Panc1 (cell line): ENCODE measurements at regions not wholly inside any gene's neighbourhood (a gene's known extent, or its start where the extent isn't known, plus 50 kb on each side); places are given as distances from the start of the nearest gene placed in this dataset.

Experiments used
- ATAC-seq: fragments of 200-7000 bp; cut with Tn5 transposase; 2 replicates; pipeline ENCODE4 v1.9.1; 2020; ENCODE audit warnings: mild to moderate bottlenecking, moderate library complexity
- BruUV-seq: library from RNA; stranded (reverse); fragments of 400-500 nt; replicated peaks from 2 replicates; lab custom pipeline; 2021; lab: Mats Ljungman, UMichigan
- CTCF ChIA-PET: fragments of 300-600 bp; sonication (Branson Sonifier 250); formaldehyde crosslinking; loops from one replicate; lab custom pipeline; 2022; ENCODE audit warnings: antibody characterized with exemption; lab: Charles Lee
- POLR2A ChIA-PET: fragments of 300-600 bp; sonication (Branson Sonifier 250); formaldehyde crosslinking; loops from one replicate; lab custom pipeline; 2022; ENCODE audit warnings: antibody characterized with exemption; lab: Charles Lee
- DNase-seq: peaks from one replicate; pipeline ENCODE4 v3.0.0-alpha.2; 2010; ENCODE audit warnings: low read depth, low spot score
- H3K27ac ChIP-seq: 2 replicates; pipeline ENCODE4 v1.5.1; 2011; ENCODE audit warnings: mild to moderate bottlenecking, low read length, inconsistent platforms
- H3K27me3 ChIP-seq: fragments of 200-500 bp; sonication (Bioruptor generic); 2 replicates; pipeline ENCODE4 v1.6.0; 2014; ENCODE audit warnings: low read length, inconsistent platforms; ENCODE audit not compliant: control insufficient read depth, insufficient read depth
- H3K36me3 ChIP-seq: fragments of 200-500 bp; sonication (Bioruptor generic); 2 replicates; pipeline ENCODE4 v1.5.1; 2014; ENCODE audit warnings: inconsistent platforms, mild to moderate bottlenecking, low read length, moderate library complexity; ENCODE audit not compliant: control insufficient read depth, insufficient read depth
- H3K4me1 ChIP-seq: 2 replicates; pipeline ENCODE4 v1.5.1; 2011; ENCODE audit warnings: inconsistent platforms, mild to moderate bottlenecking, low read length, moderate library complexity; ENCODE audit not compliant: control insufficient read depth, insufficient read depth
- H3K4me3 ChIP-seq, 2 experiments: 2 replicates each; pipeline ENCODE4 v1.5.1; 2011 to 2012; ENCODE audit warnings: low read depth in 2 of 2, low read length in 2 of 2, mild to moderate bottlenecking in 2 of 2, inconsistent platforms in 1 of 2, moderate library complexity in 1 of 2
- H3K9me3 ChIP-seq: fragments of 200-500 bp; sonication (Bioruptor generic); 2 replicates; pipeline ENCODE4 v1.5.1; 2014; ENCODE audit warnings: low read depth, mild to moderate bottlenecking, inconsistent platforms, low read length, moderate library complexity; ENCODE audit not compliant: control insufficient read depth, insufficient read depth
- CTCF ChIP-seq: fragments of 450-650 bp; IDR thresholded peaks from 2 replicates; pipeline ENCODE4 v1.5.1; 2017; ENCODE audit warnings: mild to moderate bottlenecking
- POLR2AphosphoS5 ChIP-seq: IDR thresholded peaks from 2 replicates; pipeline ENCODE4 v1.6.1; 2012; ENCODE audit warnings: mild to moderate bottlenecking, low read depth, low read length, moderate library complexity
- REST ChIP-seq, 2 experiments: IDR thresholded peaks; 2 replicates each; pipeline ENCODE4 v1.6.1; 2011 to 2012; ENCODE audit warnings: low read depth in 2 of 2, control low read depth in 1 of 2, low read length in 1 of 2, mild to moderate bottlenecking in 1 of 2, moderate library complexity in 1 of 2; ENCODE audit not compliant: insufficient read depth in 1 of 2
- SIN3A ChIP-seq: IDR thresholded peaks from 2 replicates; pipeline ENCODE4 v1.6.1; 2012; ENCODE audit warnings: low read depth, mild to moderate bottlenecking, low read length, moderate library complexity, borderline replicate concordance; ENCODE audit not compliant: insufficient read depth
- TCF7L2 ChIP-seq: IDR thresholded peaks from 2 replicates; pipeline ENCODE4 v1.6.1; 2011; ENCODE audit warnings: mild to moderate bottlenecking, low read depth, low read length, inconsistent platforms
- in situ Hi-C: cut with HindIII; loops from 2 replicates; pipeline ENCODE4 v1.10.0; 2016; ENCODE audit warnings: low sequenced_read_pairs, low pct_unique_long_range_greater_than_20kb
- intact Hi-C: fragments of 100-400 bp; cut with micrococcal nuclease; formaldehyde crosslinking; loops from one replicate; pipeline ENCODE4 v1.10.0; 2022; ENCODE audit not compliant: unreplicated experiment

GRCh38 chr1:2909797-2910196 lies 108.3 kb upstream of the TTC34 start:
- ATAC-seq (no peak), DNase-seq (no peak)
- intact Hi-C loops: no loop called here
- ChIA-PET POLR2A (no interaction called here), CTCF (no interaction called here)
- no TSS peak for BruUV-seq
- Histone ChIP-seq H3K9me3 (no peaks in the 10 kb centered on the region), H3K36me3 (no peaks in the 10 kb centered on the region), H3K4me1 (no peaks in the 10 kb centered on the region), H3K27me3 (peaks cover 3% of the 10 kb centered on the region; the same call in 1 of the 2 replicates), H3K4me3 (no peak overlapping the region), H3K27ac (no peak overlapping the region)
- TF ChIP-seq REST (IDR thresholded peaks at IDR 0.05; ENCODE audit: insufficient read depth in 1 of 2, low read depth in 2 of 2, low read length in 1 of 2): no peak
- no peak for TF ChIP-seq SIN3A
- TF ChIP-seq CTCF: no peak
- no peak for TF ChIP-seq POLR2AphosphoS5
- no peak for TF ChIP-seq TCF7L2
- in situ Hi-C loops: no loop called here

GRCh38 chr1:2910211-2910610 lies 108.7 kb upstream of the TTC34 start:
- Histone ChIP-seq H3K4me1 (no peaks in the 10 kb centered on the region), H3K9me3 (no peaks in the 10 kb centered on the region), H3K27ac (no peak overlapping the region), H3K36me3 (no peaks in the 10 kb centered on the region), H3K4me3 (no peak overlapping the region), H3K27me3 (peaks cover 3% of the 10 kb centered on the region; the same call in 1 of the 2 replicates)
- intact Hi-C loops (no loop called here), in situ Hi-C loops (no loop called here)
- BruUV-seq: no TSS peak
- CTCF ChIA-PET: no interaction called here
- no peak for ATAC-seq
- POLR2A ChIA-PET: no interaction called here
- DNase-seq: no peak
- TF ChIP-seq POLR2AphosphoS5 (no peak), CTCF (no peak), REST (IDR thresholded peaks at IDR 0.05; ENCODE audit: insufficient read depth in 1 of 2, low read depth in 2 of 2, low read length in 1 of 2) (no peak), TCF7L2 (no peak), SIN3A (no peak)
